Astrocyte (in vitro differentiated cells and primary cell): ENCODE measurements at regions not wholly inside any gene's neighbourhood (a gene's known extent, or its start where the extent isn't known, plus 50 kb on each side); places are given as distances from the start of the nearest gene placed in this dataset.

ENCODE experiments used
- DNase-seq: peaks from one replicate; pipeline ENCODE4 v3.0.0-alpha.2; 2010; ENCODE audit warnings: low read depth
- FAIRE-seq: peaks from 2 replicates; lab custom pipeline; 2011; peaks lifted over from hg19 to GRCh38; lab: Jason Lieb, UNC
- H2AFZ ChIP-seq: 2 replicates; pipeline ENCODE4 v1.6.0; 2012; ENCODE audit warnings: low read depth, low read length, inconsistent platforms
- H3K27ac ChIP-seq: 2 replicates; pipeline ENCODE4 v1.5.1; 2011; ENCODE audit warnings: low read depth, low read length, inconsistent platforms
- H3K27me3 ChIP-seq: 2 replicates; pipeline ENCODE4 v1.6.0; 2011; ENCODE audit warnings: low read length, inconsistent platforms; ENCODE audit not compliant: insufficient read depth
- H3K36me3 ChIP-seq: 2 replicates; pipeline ENCODE4 v1.5.1; 2011; ENCODE audit warnings: low read length, inconsistent platforms; ENCODE audit not compliant: insufficient read depth
- H3K4me1 ChIP-seq: 2 replicates; pipeline ENCODE4 v1.5.1; 2011; ENCODE audit warnings: low read length, inconsistent platforms; ENCODE audit not compliant: insufficient read depth
- H3K4me2 ChIP-seq: 2 replicates; pipeline ENCODE4 v1.6.0; 2012; ENCODE audit warnings: low read length, inconsistent platforms
- H3K4me3 ChIP-seq: 2 replicates; pipeline ENCODE4 v1.5.1; 2011; ENCODE audit warnings: low read depth, mild to moderate bottlenecking, low read length, inconsistent platforms; ENCODE audit not compliant: insufficient read depth
- H3K79me2 ChIP-seq: 2 replicates; pipeline ENCODE4 v1.6.0; 2012; ENCODE audit warnings: mild to moderate bottlenecking, low read length, inconsistent platforms; ENCODE audit not compliant: insufficient read depth
- H3K9ac ChIP-seq: 2 replicates; pipeline ENCODE4 v1.6.0; 2012; ENCODE audit warnings: mild to moderate bottlenecking, low read length, inconsistent platforms
- H3K9me3 ChIP-seq: 2 replicates; pipeline ENCODE4 v1.5.1; 2012; ENCODE audit warnings: low read depth, mild to moderate bottlenecking, low read length, inconsistent platforms; ENCODE audit not compliant: insufficient read depth
- H4K20me1 ChIP-seq: 2 replicates; pipeline ENCODE4 v1.6.0; 2012; ENCODE audit warnings: low read length, inconsistent platforms; ENCODE audit not compliant: insufficient read depth
- H3K27ac Mint-ChIP-seq: one replicate; pipeline ENCODE4 v1.8.0; 2021; ENCODE audit warnings: mild to moderate bottlenecking, mixed read lengths; ENCODE audit not compliant: unreplicated experiment
- H3K27me3 Mint-ChIP-seq: one replicate; pipeline ENCODE4 v1.8.0; 2021; ENCODE audit warnings: low read depth, mixed read lengths; ENCODE audit not compliant: unreplicated experiment
- H3K36me3 Mint-ChIP-seq: one replicate; pipeline ENCODE4 v1.8.0; 2021; ENCODE audit warnings: low read depth, mixed read lengths; ENCODE audit not compliant: unreplicated experiment
- H3K4me1 Mint-ChIP-seq: one replicate; pipeline ENCODE4 v1.8.0; 2021; ENCODE audit warnings: low read depth, mixed read lengths; ENCODE audit not compliant: unreplicated experiment
- H3K4me3 Mint-ChIP-seq: one replicate; pipeline ENCODE4 v1.8.0; 2021; ENCODE audit warnings: mild to moderate bottlenecking, moderate library complexity, mixed read lengths; ENCODE audit not compliant: unreplicated experiment
- H3K9me3 Mint-ChIP-seq: one replicate; pipeline ENCODE4 v1.8.0; 2021; ENCODE audit warnings: mild to moderate bottlenecking, mixed read lengths; ENCODE audit not compliant: unreplicated experiment
- CTCF ChIP-seq: IDR thresholded peaks from 2 replicates; pipeline ENCODE4 v1.5.1; 2011; ENCODE audit warnings: low read depth, mild to moderate bottlenecking, inconsistent platforms, low read length, moderate library complexity; ENCODE audit not compliant: insufficient read depth
- EZH2 ChIP-seq: IDR thresholded peaks from 2 replicates; pipeline ENCODE4 v1.6.1; 2012; ENCODE audit warnings: mild to moderate bottlenecking, low read length, inconsistent platforms; ENCODE audit not compliant: insufficient read depth

- FAIRE-seq, result no peak
- H3K27ac ChIP-seq, result no peak overlapping the region
- Mint-ChIP-seq H3K4me3 (no peak overlapping the region), H3K36me3 (peaks cover 4% of the 10 kb centered on the region), H3K27me3 (no peaks in the 10 kb centered on the region), H3K27ac (no peak overlapping the region), H3K4me1 (peaks cover 40% of the 10 kb centered on the region), H3K9me3 (no peaks in the 10 kb centered on the region)
- no peak overlapping the region for H2AFZ ChIP-seq
- no peaks in the 10 kb centered on the region for H3K79me2 ChIP-seq
- peaks cover 23% of the 10 kb centered on the region for H3K4me1 ChIP-seq
- no peaks in the 10 kb centered on the region for H3K9me3 ChIP-seq
- DNase-seq, result no peak
- no peaks in the 10 kb centered on the region for H3K27me3 ChIP-seq
- H3K36me3 ChIP-seq, result no peaks in the 10 kb centered on the region
- no peak for TF ChIP-seq CTCF
- TF ChIP-seq EZH2, result no peak
- no peaks in the 10 kb centered on the region for H4K20me1 ChIP-seq
- H3K4me2 ChIP-seq, result no peak overlapping the region
- H3K4me3 ChIP-seq, result no peak overlapping the region
- H3K9ac ChIP-seq, result no peak overlapping the region
Measured at GRCh38 chr4:128456171-128456570, 168.6 kb upstream of the PGRMC2 start.

GRCh38 chr4:128455480-128455879 is 167.9 kb upstream of the PGRMC2 start:
- FAIRE-seq, result no peak
- no peak overlapping the region for H2AFZ ChIP-seq
- peaks cover 17% of the 10 kb centered on the region for H3K4me1 ChIP-seq
- peak overlapping the region; percentile 86 for H3K27ac ChIP-seq
- no peaks in the 10 kb centered on the region for H3K36me3 ChIP-seq
- DNase-seq, result no peak
- Mint-ChIP-seq H3K36me3 (peaks cover 4% of the 10 kb centered on the region), H3K27ac (peak overlapping the region; percentile 89), H3K4me1 (peaks cover 40% of the 10 kb centered on the region), H3K9me3 (no peaks in the 10 kb centered on the region), H3K27me3 (no peaks in the 10 kb centered on the region), H3K4me3 (no peak overlapping the region)
- no peaks in the 10 kb centered on the region for H3K9me3 ChIP-seq
- TF ChIP-seq EZH2, result no peak
- no peak for TF ChIP-seq CTCF
- H3K4me2 ChIP-seq, result peak overlapping the region; percentile 84
- no peaks in the 10 kb centered on the region for H4K20me1 ChIP-seq
- H3K4me3 ChIP-seq, result no peak overlapping the region
- no peaks in the 10 kb centered on the region for H3K27me3 ChIP-seq
- peak overlapping the region; percentile 73 for H3K9ac ChIP-seq
- H3K79me2 ChIP-seq, result no peaks in the 10 kb centered on the region

- Mint-ChIP-seq H3K27ac (peak overlapping the region; percentile 89), H3K9me3 (no peaks in the 10 kb centered on the region), H3K4me1 (peaks cover 40% of the 10 kb centered on the region), H3K27me3 (no peaks in the 10 kb centered on the region), H3K4me3 (no peak overlapping the region), H3K36me3 (peaks cover 4% of the 10 kb centered on the region)
- FAIRE-seq, result no peak
- Histone ChIP-seq H3K4me3 (peak overlapping the region; percentile 46), H2AFZ (peak overlapping the region; percentile 45), H3K27me3 (no peaks in the 10 kb centered on the region), H3K4me2 (peak overlapping the region; percentile 84), H4K20me1 (no peaks in the 10 kb centered on the region), H3K4me1 (peaks cover 17% of the 10 kb centered on the region), H3K79me2 (no peaks in the 10 kb centered on the region), H3K36me3 (no peaks in the 10 kb centered on the region), H3K9ac (peak overlapping the region; percentile 73), H3K27ac (peak overlapping the region; percentile 86), H3K9me3 (no peaks in the 10 kb centered on the region)
- no peak for TF ChIP-seq EZH2
- no peak for TF ChIP-seq CTCF
- no peak for DNase-seq
Measured at GRCh38 chr4:128454881-128455280, 167.3 kb upstream of the PGRMC2 start.
